Upper lobe of left lung (tissue), 6 donors: ENCODE measurements at regions not wholly inside any gene's neighbourhood (a gene's known extent, or its start where the extent isn't known, plus 50 kb on each side); places are given as distances from the start of the nearest gene placed in this dataset.

ENCODE experiments used
- ATAC-seq, 2 donors: fragments of 200-7000 bp; cut with Tn5 transposase; one replicate each; pipeline ENCODE4 v1.9.1; 2022; ENCODE audit warnings: mild to moderate bottlenecking in 2 of 2, moderate library complexity in 2 of 2; ENCODE audit not compliant: low FRiP score in 2 of 2
- DNase-seq, 2 donors: peaks; one replicate each; pipeline ENCODE4 v3.0.0-alpha.2; 2019 to 2020
- H3K27ac ChIP-seq, 4 donors: fragments of 200-600 bp; sonication (generic); one replicate each; pipeline ENCODE4 v1.5.1; 2016 to 2019
- H3K27me3 ChIP-seq, 4 donors: fragments of 200-600 bp; sonication (generic); one replicate each; pipeline ENCODE4 v1.5.1; 2017 to 2019
- H3K36me3 ChIP-seq, 4 donors: fragments of 200-600 bp; sonication (generic); one replicate each; pipeline ENCODE4 v1.5.1; 2016 to 2019
- H3K4me1 ChIP-seq, 4 donors: fragments of 200-600 bp; sonication (generic); one replicate each; pipeline ENCODE4 v1.5.1; 2018 to 2019
- H3K4me3 ChIP-seq, 4 donors: fragments of 200-600 bp; sonication (generic); one replicate each; pipeline ENCODE4 v1.5.1; 2017 to 2019; ENCODE audit warnings: mild to moderate bottlenecking in 2 of 4, moderate library complexity in 1 of 4
- H3K9me3 ChIP-seq, 4 donors: fragments of 200-600 bp; sonication (generic); one replicate each; pipeline ENCODE4 v1.5.1; 2018 to 2019
- CTCF ChIP-seq, 6 experiments: fragments of 450-650 bp in 4 of 6; fragments of 200-600 bp in 2 of 6; sonication (generic) in 2 of 6; IDR thresholded peaks; one replicate each; pipeline ENCODE4 v1.5.1; 2016 to 2019; ENCODE audit warnings: antibody characterized with exemption in 6 of 6
- EP300 ChIP-seq, 4 donors: sonication (generic); formaldehyde crosslinking; IDR thresholded peaks; one replicate each; pipeline ENCODE4 v1.5.1; 2017; ENCODE audit warnings: antibody characterized with exemption in 4 of 4, control low read depth in 2 of 4
- POLR2A ChIP-seq, 4 donors: fragments of 450-650 bp; IDR thresholded peaks; one replicate each; pipeline ENCODE4 v1.5.1; 2016 to 2017; ENCODE audit warnings: antibody characterized with exemption in 4 of 4, mild to moderate bottlenecking in 2 of 4
- POLR2AphosphoS5 ChIP-seq, 2 donors: sonication (generic); formaldehyde crosslinking; IDR thresholded peaks; one replicate each; pipeline ENCODE4 v1.5.1; 2017; ENCODE audit warnings: antibody characterized with exemption in 2 of 2
- WGBS, 2 donors: methylation state at CpG; one replicate each; pipeline ENCODE4 v1.1.5; 2017 to 2018; 5-methylcytosine and 5-hydroxymethylcytosine counted together
- donor health status: DM: no; HTN: no; CAD: no; lungs with moderate emphysema.
- donor health status: DM: no; HTN: yes; CAD: no; lungs with severe emphysema.

DNA sequence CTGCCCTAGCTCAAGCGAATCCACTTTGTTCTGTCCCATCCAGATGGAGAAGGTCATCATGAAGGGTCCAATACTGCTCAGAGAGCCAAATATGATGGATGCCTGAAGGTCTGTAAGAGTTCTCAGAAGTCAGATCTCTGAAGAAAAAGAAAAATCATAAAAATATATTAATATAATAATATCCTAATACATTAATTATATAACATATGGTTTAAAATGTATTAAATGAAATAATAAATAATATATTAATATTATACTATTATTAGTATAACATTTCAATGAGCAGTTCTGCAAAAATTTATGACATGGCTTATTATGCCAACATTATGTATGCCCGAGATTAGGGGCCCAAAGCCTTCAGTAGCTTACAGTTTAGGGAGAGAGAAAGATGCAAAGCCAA lies 78.2 kb upstream of the GPR12 start:
- Histone ChIP-seq H3K27ac (no peak overlapping the region), H3K9me3 (no peaks in the 10 kb centered on the region), H3K27me3 (no peaks in the 10 kb centered on the region), H3K36me3 (no peaks in the 10 kb centered on the region), H3K4me3 (no peak overlapping the region), H3K4me1 (no peaks in the 10 kb centered on the region)
- TF ChIP-seq POLR2AphosphoS5 (IDR thresholded peaks at IDR 0.05) (no peak), CTCF (IDR thresholded peaks at IDR 0.05) (no peak), EP300 (IDR thresholded peaks at IDR 0.05) (no peak), POLR2A (IDR thresholded peaks at IDR 0.05) (no peak)
- DNase-seq (no peak), ATAC-seq (no peak)
- WGBS, 2 donors: 79% methylated on average over 2 of the region's 2 CpGs

DNA sequence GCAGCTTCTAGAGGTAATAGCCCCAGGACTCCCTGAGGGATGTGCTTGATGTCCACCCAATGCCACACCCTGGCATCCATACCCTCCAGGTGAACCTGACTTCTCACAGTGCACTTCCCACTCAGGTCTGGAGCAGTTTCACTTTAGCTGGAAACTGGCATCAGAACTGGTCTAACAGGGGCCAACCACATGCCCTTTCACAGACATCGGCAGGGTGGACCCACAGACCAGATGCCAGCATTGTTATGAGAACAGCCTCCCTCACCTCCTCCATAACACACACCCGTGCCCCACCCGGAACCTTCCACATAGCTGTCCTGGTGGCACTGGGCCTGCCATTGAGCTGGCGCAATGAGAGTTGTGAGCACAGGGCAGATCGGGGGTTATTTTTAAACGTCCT lies 77.4 kb upstream of the GPR12 start:
- no peaks in the 10 kb centered on the region for H3K9me3 ChIP-seq
- H3K36me3 ChIP-seq: no peaks in the 10 kb centered on the region
- no peaks in the 10 kb centered on the region for H3K27me3 ChIP-seq
- ATAC-seq (no peak), DNase-seq (no peak)
- TF ChIP-seq POLR2AphosphoS5 (IDR thresholded peaks at IDR 0.05) (no peak), EP300 (IDR thresholded peaks at IDR 0.05) (no peak), POLR2A (IDR thresholded peaks at IDR 0.05) (no peak), CTCF (IDR thresholded peaks at IDR 0.05) (no peak)
- no peak overlapping the region for H3K4me3 ChIP-seq
- H3K27ac ChIP-seq: no peak overlapping the region
- no peaks in the 10 kb centered on the region for H3K4me1 ChIP-seq
- 75 to 76% methylated on average over 6 of the region's 6 CpGs for WGBS, 2 donors

GRCh38 chr13:26837102-26837501 lies 76.5 kb upstream of the GPR12 start:
- TF ChIP-seq CTCF (IDR thresholded peaks at IDR 0.05) (no peak), EP300 (IDR thresholded peaks at IDR 0.05) (no peak), POLR2AphosphoS5 (IDR thresholded peaks at IDR 0.05) (no peak), POLR2A (IDR thresholded peaks at IDR 0.05) (no peak)
- 92 to 95% methylated on average over 3 of the region's 3 CpGs for WGBS, 2 donors
- no peak for ATAC-seq

DNA sequence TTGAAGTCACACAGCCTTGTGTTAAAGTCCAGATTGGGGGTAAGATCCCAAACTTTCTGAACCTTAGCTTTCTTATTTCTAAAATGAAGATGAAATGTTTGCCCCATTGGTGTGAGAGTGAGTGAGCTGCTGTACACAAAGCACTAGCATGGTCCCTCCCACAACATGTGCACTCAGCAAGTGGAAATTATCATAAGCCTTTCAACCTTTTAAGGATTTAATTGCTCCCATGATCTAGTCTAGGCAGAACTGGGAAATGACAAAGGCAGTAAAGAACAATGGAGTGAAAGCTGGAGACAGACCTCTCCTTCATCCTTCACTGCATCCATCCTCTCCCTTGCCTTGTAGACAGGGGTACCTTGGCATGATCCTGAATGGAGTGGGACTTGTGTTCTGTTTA lies 76.0 kb upstream of the GPR12 start:
- TF ChIP-seq EP300 (IDR thresholded peaks at IDR 0.05) (no peak), POLR2AphosphoS5 (IDR thresholded peaks at IDR 0.05) (no peak), POLR2A (IDR thresholded peaks at IDR 0.05) (no peak), CTCF (IDR thresholded peaks at IDR 0.05) (no peak)
- ATAC-seq (no peak), DNase-seq (no peak)
- Histone ChIP-seq H3K36me3 (no peaks in the 10 kb centered on the region), H3K4me1 (no peaks in the 10 kb centered on the region), H3K27me3 (no peaks in the 10 kb centered on the region), H3K9me3 (no peaks in the 10 kb centered on the region), H3K27ac (no peak overlapping the region), H3K4me3 (no peak overlapping the region)

More at GRCh38 chr13:26837102-26837501, 76.5 kb upstream of the GPR12 start:
- Histone ChIP-seq H3K9me3 (no peaks in the 10 kb centered on the region), H3K27me3 (no peaks in the 10 kb centered on the region), H3K36me3 (no peaks in the 10 kb centered on the region), H3K4me3 (no peak overlapping the region), H3K4me1 (no peaks in the 10 kb centered on the region), H3K27ac (no peak overlapping the region)
- no peak for DNase-seq

- Histone ChIP-seq H3K36me3 (no peaks in the 10 kb centered on the region), H3K27ac (no peak overlapping the region), H3K4me3 (no peak overlapping the region), H3K4me1 (no peaks in the 10 kb centered on the region), H3K27me3 (no peaks in the 10 kb centered on the region), H3K9me3 (no peaks in the 10 kb centered on the region)
- WGBS, 2 donors: 24 to 37% methylated on average over 4 of the region's 4 CpGs
- ATAC-seq (no peak), DNase-seq (no peak)
- TF ChIP-seq EP300 (IDR thresholded peaks at IDR 0.05): no peak
- TF ChIP-seq CTCF (IDR thresholded peaks at IDR 0.05): no peak
- no peak for TF ChIP-seq POLR2AphosphoS5 (IDR thresholded peaks at IDR 0.05)
- no peak for TF ChIP-seq POLR2A (IDR thresholded peaks at IDR 0.05)
Observed at GRCh38 chr13:26834646-26835045, 74.1 kb upstream of the GPR12 start.
